Left cardiac atrium (tissue), 4 donors: ENCODE measurements at regions not wholly inside any gene's neighbourhood (a gene's known extent, or its start where the extent isn't known, plus 50 kb on each side); places are given as distances from the start of the nearest gene placed in this dataset.

ENCODE experiments used
- ATAC-seq, 2 donors: fragments of 200-7000 bp; cut with Tn5 transposase; one replicate each; pipeline ENCODE4 v1.9.1; 2020; ENCODE audit warnings: mild to moderate bottlenecking in 2 of 2, moderate library complexity in 2 of 2
- DNase-seq: peaks from one replicate; pipeline ENCODE4 v3.0.0-alpha.2; 2020
- intact Hi-C, 2 donors: fragments of 100-400 bp; cut with DNase I; formaldehyde crosslinking; loops; one replicate each; pipeline versions ENCODE4 v1.14.1 to v1.15.1; 2022 to 2023
- donor health status: DM: no; HTN: yes; CAD: no.
- donor health status: DM: no; HTN: yes; CAD: no; lungs with severe emphysema.
- donor health status: DM: yes; HTN: yes; CAD: no.
- donor health status: Dilated cardiomyopathy.

GRCh38 chr12:98419795-98420404, 95.5 kb upstream of the TMPO start:
- DNase-seq (no peak), ATAC-seq (no peak)
- intact Hi-C loops: loop anchor here (5.0 to 10.0 kb wide), 2 partner anchors 95 to 97 kb away; partner anchors contain the start of gene TMPO (in 2 of the 2)

DNA sequence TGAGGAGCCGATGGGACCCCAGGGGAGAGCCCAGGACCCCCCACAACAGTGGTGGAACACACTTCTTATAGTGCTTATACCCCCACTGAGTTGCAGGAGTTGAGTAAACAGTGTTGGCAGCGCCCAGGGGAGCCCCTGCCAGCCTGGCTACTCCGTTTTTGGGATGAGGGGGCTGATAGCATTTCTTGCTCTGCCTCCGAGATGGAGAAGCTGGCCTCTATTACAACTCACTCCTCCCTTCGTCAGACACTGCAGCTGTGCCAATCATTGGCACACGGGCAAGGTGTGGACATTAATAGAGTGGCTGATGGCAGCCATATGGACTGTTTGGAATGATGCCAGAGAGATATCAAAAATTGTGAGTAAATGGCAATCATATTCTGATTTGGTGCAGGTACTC, 94.9 kb upstream of the TMPO start:
- intact Hi-C loops: loop anchor here (5.0 to 10.0 kb wide), 2 partner anchors 94 to 97 kb away; partner anchors contain the start of gene TMPO (in 2 of the 2)
- DNase-seq (no peak), ATAC-seq (no peak)

DNA sequence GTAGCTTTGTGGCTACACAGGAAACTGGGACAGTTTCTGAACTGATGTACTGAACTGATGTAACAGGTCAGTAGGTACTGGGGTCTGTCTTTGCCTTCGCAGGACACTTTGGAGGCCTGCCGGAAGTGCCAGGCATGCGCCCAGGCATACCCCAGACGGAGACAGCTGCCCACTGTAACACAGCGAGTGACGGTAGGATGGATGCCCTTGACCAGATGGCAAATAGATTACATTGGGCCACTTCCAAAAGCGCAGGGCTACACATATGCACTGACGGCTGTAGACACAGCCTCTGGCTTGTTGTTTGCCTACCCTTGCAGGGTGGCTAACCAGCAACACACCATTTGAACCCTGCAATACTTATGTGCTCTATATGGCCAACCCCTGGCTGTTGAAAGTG, 94.1 kb upstream of the TMPO start:
- intact Hi-C loops: loop anchor here (5.0 to 10.0 kb wide), 2 partner anchors 93 to 96 kb away; partner anchors contain the start of gene TMPO (in 2 of the 2)
- ATAC-seq (no peak), DNase-seq (no peak)

DNA sequence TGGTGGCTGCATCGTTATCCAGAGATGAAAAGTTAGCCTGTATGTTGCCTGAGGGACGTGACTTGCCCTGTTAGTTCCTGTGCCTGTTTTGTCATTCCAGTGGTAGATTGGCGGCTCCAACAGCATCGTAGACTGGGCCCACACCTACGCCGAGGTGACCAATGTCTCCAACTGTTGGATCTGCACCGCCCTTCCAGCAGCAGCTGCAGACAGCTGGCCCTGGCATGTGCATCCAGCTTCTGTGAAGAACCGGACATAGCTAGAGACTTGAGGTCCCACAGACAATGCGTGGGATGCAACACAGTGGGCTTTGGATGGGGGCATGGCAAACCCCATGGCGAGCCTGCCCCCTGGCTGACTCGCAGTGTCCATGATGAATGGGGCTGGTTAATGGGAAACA, 93.0 kb upstream of the TMPO start:
- intact Hi-C loops: loop anchor here (5.0 to 10.0 kb wide), 2 partner anchors 92 to 95 kb away; partner anchors contain the start of gene TMPO (in 2 of the 2)
- ATAC-seq (peak in 1 of 2 donors; percentile 7), DNase-seq (peak; percentile 42)

DNA sequence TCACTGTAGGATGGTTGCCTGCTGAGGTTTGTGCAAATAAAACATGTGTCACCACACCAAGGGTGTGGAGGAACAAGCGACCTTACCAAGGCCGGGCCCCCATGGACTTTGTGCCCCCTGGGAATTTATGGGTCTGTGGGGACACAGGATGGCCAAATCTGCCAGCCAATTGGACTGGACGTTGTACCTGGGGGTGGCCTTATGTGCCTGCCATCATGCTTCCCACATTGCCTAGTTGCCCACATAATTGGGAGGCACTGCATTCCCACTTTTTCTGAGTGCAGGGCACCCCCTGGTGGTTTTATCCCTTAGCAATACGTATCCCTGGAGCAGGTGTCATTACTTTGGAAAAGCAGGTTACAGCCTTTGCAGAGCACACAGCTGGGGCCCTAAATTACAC, 92.6 kb upstream of the TMPO start:
- no peak for ATAC-seq
- no peak for DNase-seq

DNA sequence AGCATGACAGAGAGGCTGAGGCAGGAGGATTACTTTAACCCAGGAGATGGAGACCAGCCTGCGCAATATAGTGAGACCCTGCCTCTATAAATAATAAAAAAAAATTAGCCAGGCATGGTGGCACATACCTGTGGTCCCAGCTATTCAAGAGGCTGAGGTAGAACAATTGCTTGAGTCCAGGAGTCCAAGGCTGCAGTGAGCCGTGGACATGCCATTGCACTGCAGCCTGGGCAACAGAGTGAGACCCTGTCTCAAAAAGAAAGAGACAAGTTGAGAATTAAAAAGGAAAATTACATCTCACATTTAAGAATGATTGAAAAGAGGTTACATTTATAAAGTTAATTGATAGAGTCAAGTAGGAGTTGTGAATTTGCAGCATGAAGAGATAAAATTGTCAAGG, 91.4 kb upstream of the TMPO start:
- DNase-seq: no peak
- ATAC-seq: no peak
- intact Hi-C loops: loop anchor here (5.0 to 10.0 kb wide), 2 partner anchors 91 to 93 kb away; partner anchors contain the start of gene TMPO (in 2 of the 2)

More for the DNA sequence above, 92.6 kb upstream of the TMPO start:
- intact Hi-C loops: loop anchor here (5.0 to 10.0 kb wide), 2 partner anchors 92 to 94 kb away; partner anchors contain the start of gene TMPO (in 2 of the 2)

- intact Hi-C loops: loop anchor here (5.0 to 10.0 kb wide), 2 partner anchors 90 to 92 kb away; partner anchors contain the start of gene TMPO (in 2 of the 2)
- ATAC-seq: peak; percentile 70 to 76
- peak; percentile 60 for DNase-seq
Observed at GRCh38 chr12:98424726-98425401, 90.5 kb upstream of the TMPO start.

- peak in 1 of 2 donors; percentile 20 for ATAC-seq
- DNase-seq: no peak
- intact Hi-C loops: loop anchor here in 1 of 2 donors (10.0 kb wide), 1 partner anchor 89 kb away; the partner anchor contains the start of gene TMPO
Observed at GRCh38 chr12:98425859-98426258, 89.5 kb upstream of the TMPO start.

DNA sequence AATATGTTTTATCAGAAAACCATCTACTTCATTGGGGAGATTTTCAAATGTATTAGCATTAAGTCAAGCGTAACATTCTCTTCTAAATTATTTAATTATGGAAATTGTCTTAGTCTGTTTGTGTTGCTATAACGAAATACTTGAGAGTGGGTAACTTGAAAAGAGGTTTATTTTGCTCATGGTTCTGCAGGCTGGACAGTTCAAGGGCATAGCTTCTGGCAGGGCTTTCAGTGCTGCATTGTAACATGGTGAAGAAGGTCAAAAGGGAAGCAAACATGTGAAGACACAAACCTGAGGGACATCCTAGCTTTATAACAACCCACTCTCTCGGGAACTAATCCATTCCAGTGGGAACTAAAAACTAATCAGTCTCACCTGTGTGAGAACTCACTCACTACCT, 84.3 kb upstream of the TMPO start:
- DNase-seq (no peak), ATAC-seq (no peak)
- intact Hi-C loops: no loop called here

- DNase-seq: no peak
- no peak for ATAC-seq
- intact Hi-C loops: no loop called here
Observed at GRCh38 chr12:98437166-98437565, 78.2 kb upstream of the TMPO start.

DNA sequence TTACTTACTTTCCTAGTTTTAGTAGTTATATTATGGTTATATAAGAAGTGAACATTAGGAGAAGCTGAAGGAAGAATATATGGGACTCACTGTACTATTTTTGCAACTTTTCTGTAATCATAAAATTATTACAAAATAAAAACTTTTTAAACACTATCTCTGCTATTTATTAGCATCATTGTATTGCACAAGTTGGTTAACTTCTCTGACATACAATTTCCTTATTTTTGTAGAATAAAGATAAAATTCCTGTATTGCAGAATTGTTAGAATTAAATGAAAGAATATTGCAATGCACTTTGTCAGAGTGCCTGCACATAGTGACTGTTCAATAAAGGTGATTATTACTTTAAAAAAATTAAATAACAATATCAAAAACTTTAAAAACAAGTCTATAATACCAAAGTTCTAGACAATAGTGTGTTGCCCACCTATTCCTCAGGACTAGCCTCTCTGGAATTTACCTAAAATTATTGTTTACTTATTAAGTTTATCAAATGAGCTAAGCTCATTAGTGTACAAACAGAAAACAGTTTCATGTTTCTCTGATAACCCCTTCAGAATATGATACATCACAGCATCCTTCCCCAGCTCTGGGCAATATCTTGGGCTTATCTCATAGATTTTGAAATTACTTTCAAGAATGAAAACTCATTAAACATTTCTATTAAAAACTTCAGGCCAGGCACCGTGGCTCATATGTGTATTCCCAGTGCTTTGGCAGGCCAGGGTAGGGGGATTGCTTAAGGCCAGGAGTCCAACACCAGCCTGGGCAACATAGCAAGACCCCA, 77.4 kb upstream of the TMPO start:
- no peak for DNase-seq
- ATAC-seq: no peak
- intact Hi-C loops: no loop called here

GRCh38 chr12:98438656-98439230, 76.6 kb upstream of the TMPO start:
- peak in 1 of 2 donors; percentile 18 for ATAC-seq
- intact Hi-C loops: no loop called here
- DNase-seq: no peak

DNA sequence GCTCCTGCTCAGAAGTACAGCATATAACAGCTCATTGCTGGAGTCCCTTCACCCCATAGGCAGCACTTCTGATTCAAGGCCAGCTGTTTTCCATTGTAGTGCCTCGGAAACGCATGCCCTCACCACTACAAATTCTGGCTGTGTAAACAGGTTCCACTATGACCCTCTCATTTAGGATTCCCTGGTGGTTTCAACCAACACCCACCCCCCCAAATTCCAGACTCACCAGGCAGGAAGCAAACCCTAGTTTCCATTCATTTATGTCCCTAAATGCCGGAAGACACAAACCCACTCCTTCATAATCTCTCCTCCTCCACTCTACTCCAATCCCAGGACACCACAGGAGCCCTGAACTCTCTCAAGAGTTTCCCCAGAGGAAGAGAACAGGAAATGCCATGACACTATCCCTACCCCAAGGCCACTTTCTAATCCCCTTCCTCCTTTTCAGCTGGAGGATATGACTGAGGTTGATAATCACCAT, 75.9 kb upstream of the TMPO start:
- DNase-seq (no peak), ATAC-seq (peak; percentile 75 to 84)
- intact Hi-C loops: no loop called here

DNA sequence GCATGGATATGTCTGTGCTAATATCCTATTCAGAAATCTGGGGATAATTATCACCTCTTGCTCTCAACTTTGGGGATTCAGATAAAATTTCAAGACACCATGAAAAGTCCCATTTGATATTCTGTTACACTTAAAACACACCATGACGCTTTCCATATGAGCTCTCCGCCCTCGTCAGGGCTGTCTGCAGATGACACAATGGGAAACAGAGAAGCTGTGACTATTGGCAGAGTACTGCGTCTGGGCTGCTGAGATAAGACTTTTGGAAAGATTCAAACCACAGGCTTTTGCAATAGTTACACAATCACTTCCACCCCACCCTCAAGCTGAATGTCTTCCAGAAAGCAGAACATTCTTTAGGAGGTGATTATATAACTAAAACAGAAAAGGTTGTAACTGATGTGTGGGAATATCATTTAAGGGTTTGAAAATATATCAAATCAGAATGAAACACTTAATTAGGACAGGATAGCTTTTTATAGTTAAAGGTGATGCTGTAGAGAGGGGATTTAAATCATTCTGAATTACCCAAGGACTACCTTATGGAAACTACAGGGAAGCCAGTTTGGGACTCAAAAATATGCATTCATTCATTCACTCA, 75.3 kb upstream of the TMPO start:
- ATAC-seq: peak; percentile 97
- peak; percentile 87 for DNase-seq
- intact Hi-C loops: no loop called here

- no peak for DNase-seq
- no peak for ATAC-seq
- intact Hi-C loops: no loop called here
Observed at GRCh38 chr12:98446060-98446459, 69.3 kb upstream of the TMPO start.

DNA sequence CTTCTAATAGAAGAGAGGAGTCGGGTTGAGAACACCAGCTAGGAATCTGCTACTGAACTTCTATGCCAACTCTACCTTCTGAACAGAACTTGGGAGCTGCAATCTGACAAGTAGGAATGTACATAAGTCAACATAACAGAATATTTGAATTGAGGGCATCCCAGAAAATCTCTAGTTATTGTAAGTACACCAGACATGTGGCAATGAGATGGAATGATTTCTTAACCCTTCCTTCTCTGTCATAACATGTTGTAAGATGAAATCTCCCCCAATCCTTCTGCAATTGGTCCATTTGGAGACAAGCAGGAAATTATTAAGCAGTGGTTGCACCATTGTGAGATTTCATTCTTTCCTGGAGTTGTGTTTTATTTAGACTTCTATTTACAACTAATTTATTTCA, 68.7 kb upstream of the TMPO start:
- ATAC-seq (no peak), DNase-seq (no peak)
- intact Hi-C loops: no loop called here

- intact Hi-C loops: no loop called here
- DNase-seq: no peak
- no peak for ATAC-seq
Observed at GRCh38 chr12:98449584-98449983, 65.8 kb upstream of the TMPO start.

- DNase-seq: no peak
- no peak for ATAC-seq
- intact Hi-C loops: no loop called here
Observed at GRCh38 chr12:98453070-98453469, 62.3 kb upstream of the TMPO start.

DNA sequence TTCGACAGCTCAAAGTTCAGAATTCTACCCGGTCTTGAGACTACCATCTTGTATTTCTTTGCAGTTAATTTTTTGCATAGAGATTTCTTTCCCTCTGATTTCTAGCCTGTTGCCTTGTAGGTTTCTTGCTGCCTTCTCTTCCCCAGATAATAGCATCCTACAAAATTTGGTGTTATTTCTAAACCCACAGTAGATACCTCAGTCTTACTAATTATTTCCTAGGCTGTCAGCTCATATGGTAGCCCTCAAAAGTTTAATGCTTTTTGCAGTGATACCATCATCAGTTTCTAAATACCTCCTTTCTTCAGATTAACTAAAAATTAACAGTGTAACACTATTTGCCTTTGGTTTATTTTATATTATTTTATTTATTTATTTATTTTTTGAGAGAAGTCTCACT, 61.9 kb upstream of the TMPO start:
- no peak for ATAC-seq
- no peak for DNase-seq
- intact Hi-C loops: no loop called here
